22Rv1 (cell line): ENCODE measurements at regions not wholly inside any gene's neighbourhood (a gene's known extent, or its start where the extent isn't known, plus 50 kb on each side); places are given as distances from the start of the nearest gene placed in this dataset.
"Not testable (repeated sequence)": the region's sequence is repeated elsewhere in the genome, so short reads cannot be mapped to it uniquely, and the experiment has no call there.

Experiments used
- ZFX ChIP-seq: fragments of 450-650 bp; IDR thresholded peaks from 2 replicates; pipeline ENCODE4 v1.6.1; 2017; ENCODE audit warnings: antibody characterized with exemption, borderline replicate concordance
- TF ChIP-seq, protein P1 (sequence below): fragments of 450-650 bp; IDR thresholded peaks from 2 replicates; pipeline ENCODE4 v1.5.1; 2017; ENCODE audit warnings: mild to moderate bottlenecking

GRCh38 chr20:25898663-25899062 is 202.0 kb upstream of the ZNF337 start:
- TF ChIP-seq, protein P1, sequence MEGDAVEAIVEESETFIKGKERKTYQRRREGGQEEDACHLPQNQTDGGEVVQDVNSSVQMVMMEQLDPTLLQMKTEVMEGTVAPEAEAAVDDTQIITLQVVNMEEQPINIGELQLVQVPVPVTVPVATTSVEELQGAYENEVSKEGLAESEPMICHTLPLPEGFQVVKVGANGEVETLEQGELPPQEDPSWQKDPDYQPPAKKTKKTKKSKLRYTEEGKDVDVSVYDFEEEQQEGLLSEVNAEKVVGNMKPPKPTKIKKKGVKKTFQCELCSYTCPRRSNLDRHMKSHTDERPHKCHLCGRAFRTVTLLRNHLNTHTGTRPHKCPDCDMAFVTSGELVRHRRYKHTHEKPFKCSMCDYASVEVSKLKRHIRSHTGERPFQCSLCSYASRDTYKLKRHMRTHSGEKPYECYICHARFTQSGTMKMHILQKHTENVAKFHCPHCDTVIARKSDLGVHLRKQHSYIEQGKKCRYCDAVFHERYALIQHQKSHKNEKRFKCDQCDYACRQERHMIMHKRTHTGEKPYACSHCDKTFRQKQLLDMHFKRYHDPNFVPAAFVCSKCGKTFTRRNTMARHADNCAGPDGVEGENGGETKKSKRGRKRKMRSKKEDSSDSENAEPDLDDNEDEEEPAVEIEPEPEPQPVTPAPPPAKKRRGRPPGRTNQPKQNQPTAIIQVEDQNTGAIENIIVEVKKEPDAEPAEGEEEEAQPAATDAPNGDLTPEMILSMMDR, result not testable (repeated sequence)
- TF ChIP-seq ZFX, result not testable (repeated sequence)
